HFFc6 (cell line): ENCODE measurements at regions not wholly inside any gene's neighbourhood (a gene's known extent, or its start where the extent isn't known, plus 50 kb on each side); places are given as distances from the start of the nearest gene placed in this dataset.

Experiments
- DNase-seq: peaks from one replicate; pipeline ENCODE4 v3.0.0-alpha.2; 2018
- H3K27ac Mint-ChIP-seq: 2 replicates; pipeline ENCODE4 v1.8.0; 2020; ENCODE audit warnings: mild to moderate bottlenecking, mixed read lengths
- H3K27me3 Mint-ChIP-seq: 2 replicates; pipeline ENCODE4 v1.8.0; 2021; ENCODE audit warnings: mild to moderate bottlenecking, moderate library complexity, mixed read lengths; ENCODE audit not compliant: insufficient read depth
- H3K36me3 Mint-ChIP-seq: 2 replicates; pipeline ENCODE4 v1.8.0; 2021; ENCODE audit warnings: low read depth, mixed read lengths
- H3K4me1 Mint-ChIP-seq: 2 replicates; pipeline ENCODE4 v1.8.0; 2020; ENCODE audit warnings: low read depth, mixed read lengths
- H3K4me3 Mint-ChIP-seq: 2 replicates; pipeline ENCODE4 v1.8.0; 2020; ENCODE audit warnings: mild to moderate bottlenecking, moderate library complexity, mixed read lengths
- H3K9me3 Mint-ChIP-seq: 2 replicates; pipeline ENCODE4 v1.8.0; 2020; ENCODE audit warnings: mild to moderate bottlenecking, mixed read lengths
- TF ChIP-seq, protein P1 (sequence below): fragments of 200-600 bp; sonication (generic); IDR thresholded peaks from 2 replicates; pipeline ENCODE4 v1.5.0; 2021; ENCODE audit warnings: antibody characterized with exemption, mild to moderate bottlenecking

- TF ChIP-seq, protein P1, sequence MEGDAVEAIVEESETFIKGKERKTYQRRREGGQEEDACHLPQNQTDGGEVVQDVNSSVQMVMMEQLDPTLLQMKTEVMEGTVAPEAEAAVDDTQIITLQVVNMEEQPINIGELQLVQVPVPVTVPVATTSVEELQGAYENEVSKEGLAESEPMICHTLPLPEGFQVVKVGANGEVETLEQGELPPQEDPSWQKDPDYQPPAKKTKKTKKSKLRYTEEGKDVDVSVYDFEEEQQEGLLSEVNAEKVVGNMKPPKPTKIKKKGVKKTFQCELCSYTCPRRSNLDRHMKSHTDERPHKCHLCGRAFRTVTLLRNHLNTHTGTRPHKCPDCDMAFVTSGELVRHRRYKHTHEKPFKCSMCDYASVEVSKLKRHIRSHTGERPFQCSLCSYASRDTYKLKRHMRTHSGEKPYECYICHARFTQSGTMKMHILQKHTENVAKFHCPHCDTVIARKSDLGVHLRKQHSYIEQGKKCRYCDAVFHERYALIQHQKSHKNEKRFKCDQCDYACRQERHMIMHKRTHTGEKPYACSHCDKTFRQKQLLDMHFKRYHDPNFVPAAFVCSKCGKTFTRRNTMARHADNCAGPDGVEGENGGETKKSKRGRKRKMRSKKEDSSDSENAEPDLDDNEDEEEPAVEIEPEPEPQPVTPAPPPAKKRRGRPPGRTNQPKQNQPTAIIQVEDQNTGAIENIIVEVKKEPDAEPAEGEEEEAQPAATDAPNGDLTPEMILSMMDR: no peak
- no peak for DNase-seq
- 0 out of 2 replicates have a peak, but pooled peaks cover 6% of the 10 kb centered on the region for H3K36me3 Mint-ChIP-seq
- H3K9me3 Mint-ChIP-seq: peaks cover 7% of the 10 kb centered on the region
- peaks cover 19% of the 10 kb centered on the region for H3K27me3 Mint-ChIP-seq
- H3K27ac Mint-ChIP-seq: no peak overlapping the region
- no peaks in the 10 kb centered on the region for H3K4me1 Mint-ChIP-seq
- no peak overlapping the region for H3K4me3 Mint-ChIP-seq
Observed at GRCh38 chr17:77753246-77753645, 205.3 kb upstream of the TNRC6C start.

- peaks cover 19% of the 10 kb centered on the region for H3K27me3 Mint-ChIP-seq
- TF ChIP-seq, protein P1: no peak
- no peaks in the 10 kb centered on the region for H3K4me1 Mint-ChIP-seq
- 0 out of 2 replicates have a peak, but pooled peaks cover 6% of the 10 kb centered on the region for H3K36me3 Mint-ChIP-seq
- no peak overlapping the region for H3K4me3 Mint-ChIP-seq
- H3K27ac Mint-ChIP-seq: no peak overlapping the region
- peaks cover 11% of the 10 kb centered on the region for H3K9me3 Mint-ChIP-seq
- no peak for DNase-seq
Observed at GRCh38 chr17:77753691-77754245, 204.7 kb upstream of the TNRC6C start.

DNA sequence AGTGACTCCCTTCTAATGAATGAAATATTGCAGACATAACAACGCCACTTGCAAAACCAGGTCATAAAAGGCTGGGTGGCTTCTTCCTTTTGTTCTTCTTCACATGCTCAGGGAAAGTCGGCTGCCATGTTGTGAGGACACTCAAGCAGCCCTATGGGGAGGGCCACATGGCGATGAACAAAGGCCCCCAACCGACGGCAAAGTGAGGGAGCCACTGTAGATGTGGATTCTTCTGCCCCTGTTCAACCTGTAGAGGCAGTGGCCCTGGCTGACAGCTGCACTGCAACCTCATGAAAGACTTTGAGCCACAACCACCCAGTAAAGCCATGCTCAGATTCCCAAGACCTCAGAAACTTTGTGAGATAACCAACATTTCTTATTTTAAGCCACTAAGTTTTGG lies 203.5 kb upstream of the TNRC6C start:
- Mint-ChIP-seq H3K4me3 (no peak overlapping the region), H3K27me3 (peaks cover 19% of the 10 kb centered on the region), H3K4me1 (no peaks in the 10 kb centered on the region), H3K9me3 (peaks cover 11% of the 10 kb centered on the region), H3K36me3 (0 out of 2 replicates have a peak, but pooled peaks cover 6% of the 10 kb centered on the region), H3K27ac (no peak overlapping the region)
- TF ChIP-seq, protein P1: no peak
- DNase-seq: no peak

DNA sequence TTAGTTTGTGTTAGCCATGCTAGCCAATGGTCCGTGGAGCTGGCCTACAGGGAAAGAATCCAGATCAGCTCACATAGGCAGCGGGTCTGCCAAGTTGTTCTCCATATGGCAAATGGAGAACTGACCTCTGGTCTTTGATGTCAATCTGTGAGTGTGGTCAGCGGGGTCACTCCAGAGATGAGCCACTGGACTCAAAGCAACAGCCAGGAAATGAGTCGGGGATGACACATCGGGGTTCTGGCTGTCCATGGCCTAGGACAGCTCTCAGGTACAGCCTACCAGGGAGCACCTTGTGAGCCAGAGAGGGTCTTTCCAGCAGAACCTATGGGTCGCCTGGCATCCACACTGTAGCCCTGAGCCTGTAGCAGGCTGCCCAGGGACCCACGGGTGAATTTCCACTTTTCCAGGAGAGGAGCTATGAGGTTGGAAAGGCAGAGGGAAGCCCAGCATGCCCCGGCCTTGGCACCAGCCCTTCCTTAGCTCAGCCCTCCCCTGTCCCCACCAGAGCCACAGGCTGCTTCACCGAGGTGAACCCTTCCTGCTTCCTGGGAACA lies 203.0 kb upstream of the TNRC6C start:
- Mint-ChIP-seq H3K27ac (no peak overlapping the region), H3K4me1 (no peaks in the 10 kb centered on the region), H3K4me3 (no peak overlapping the region), H3K36me3 (0 out of 2 replicates have a peak, but pooled peaks cover 6% of the 10 kb centered on the region), H3K27me3 (peaks cover 16% of the 10 kb centered on the region), H3K9me3 (peaks cover 11% of the 10 kb centered on the region)
- no peak for DNase-seq
- TF ChIP-seq, protein P1: no peak

DNA sequence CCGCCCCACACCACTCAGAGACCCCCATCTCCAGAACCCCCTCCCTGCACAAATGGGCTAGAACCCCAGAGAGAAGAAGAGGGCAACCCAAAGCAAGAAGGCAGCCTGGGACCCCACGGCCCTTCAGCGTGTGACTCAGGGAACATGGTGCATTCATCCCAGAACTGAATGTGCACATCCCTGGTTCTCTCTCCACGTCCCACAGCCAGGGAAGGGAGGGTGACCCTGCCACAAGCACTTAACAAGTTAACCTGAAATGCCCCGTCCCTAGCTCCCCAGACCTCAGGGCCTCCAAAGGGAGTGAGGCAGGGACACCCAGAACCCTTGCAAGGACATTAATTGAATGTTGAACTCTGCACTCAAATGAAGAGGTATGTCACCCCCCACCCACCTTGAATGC lies 202.5 kb upstream of the TNRC6C start:
- TF ChIP-seq, protein P1: no peak
- no peak overlapping the region for H3K27ac Mint-ChIP-seq
- no peaks in the 10 kb centered on the region for H3K4me1 Mint-ChIP-seq
- H3K27me3 Mint-ChIP-seq: peaks cover 12% of the 10 kb centered on the region
- H3K4me3 Mint-ChIP-seq: no peak overlapping the region
- no peak for DNase-seq
- H3K9me3 Mint-ChIP-seq: peaks cover 11% of the 10 kb centered on the region
- 0 out of 2 replicates have a peak, but pooled peaks cover 6% of the 10 kb centered on the region for H3K36me3 Mint-ChIP-seq
